HG03175 (cell line): ENCODE measurements at regions not wholly inside any gene's neighbourhood (a gene's known extent, or its start where the extent isn't known, plus 50 kb on each side); places are given as distances from the start of the nearest gene placed in this dataset.
A peak's percentile ranks its signal among the peaks of the same experiment; 100 is the strongest.
"Not testable (repeated sequence)": the region's sequence is repeated elsewhere in the genome, so short reads cannot be mapped to it uniquely, and the experiment has no call there.

Experiments used
- ATAC-seq: cut with Tn5 transposase; IDR thresholded peaks from one replicate; pipeline ENCODE4 v1.9.1; 2021; ENCODE audit warnings: mild to moderate bottlenecking, moderate library complexity; ENCODE audit not compliant: unreplicated experiment

DNA sequence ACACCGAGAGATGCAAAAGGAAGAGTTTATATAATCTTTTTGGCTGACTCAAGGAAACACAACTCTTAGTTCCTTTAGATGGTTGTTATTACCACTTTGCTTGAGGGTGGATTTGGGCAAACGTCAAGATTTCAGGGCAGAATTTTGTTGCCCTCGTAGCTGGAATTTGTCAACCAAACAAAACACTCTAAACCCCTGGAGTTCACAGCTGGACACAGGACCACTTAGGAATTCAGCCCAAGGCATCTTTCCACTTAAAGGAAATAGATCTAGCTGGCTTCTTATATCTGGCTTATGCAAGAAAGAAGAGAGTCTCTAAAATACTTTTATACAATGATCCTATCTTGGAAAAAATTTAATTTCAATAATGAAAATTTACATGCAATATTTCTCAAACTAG lies 237.8 kb upstream of the LRIG3 start:
- no peak for ATAC-seq

DNA sequence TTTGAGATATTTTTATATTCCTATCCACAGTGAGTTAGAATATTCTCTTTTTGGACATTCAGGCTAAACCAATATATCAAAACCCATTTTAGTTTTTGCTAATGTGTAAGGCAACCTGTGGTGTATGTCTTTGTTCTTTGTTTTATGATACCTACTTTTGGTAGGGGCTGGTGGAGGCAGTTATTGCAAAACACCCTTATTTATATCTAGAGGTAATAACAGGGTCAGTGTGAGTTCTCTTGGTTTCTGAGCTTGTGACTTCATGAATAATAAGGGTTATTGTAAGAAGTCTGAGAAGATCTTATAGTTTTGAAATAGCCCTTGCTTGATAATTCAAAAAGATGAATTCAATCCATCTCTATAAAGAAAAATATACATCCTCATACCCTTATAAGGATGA lies 235.1 kb upstream of the LRIG3 start:
- ATAC-seq = no peak

DNA sequence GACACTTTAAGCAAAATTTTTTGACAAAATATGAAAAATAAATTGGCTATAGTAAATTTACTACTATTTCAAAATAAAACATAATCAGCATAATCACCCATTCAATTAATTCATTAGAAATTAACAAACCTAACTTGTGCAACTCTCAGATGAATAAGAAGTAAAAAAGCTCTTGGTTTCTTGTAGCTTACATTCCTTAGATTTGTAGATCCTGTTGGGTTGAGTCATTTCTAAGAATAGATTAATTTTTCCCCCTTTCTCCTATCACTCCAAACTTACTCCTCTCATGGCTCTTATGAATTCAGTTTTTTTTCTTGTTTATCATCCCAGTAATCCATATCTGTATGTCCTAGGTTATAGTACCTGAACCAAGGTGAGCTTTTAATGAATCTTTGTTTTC lies 230.9 kb upstream of the LRIG3 start:
- ATAC-seq = no peak

DNA sequence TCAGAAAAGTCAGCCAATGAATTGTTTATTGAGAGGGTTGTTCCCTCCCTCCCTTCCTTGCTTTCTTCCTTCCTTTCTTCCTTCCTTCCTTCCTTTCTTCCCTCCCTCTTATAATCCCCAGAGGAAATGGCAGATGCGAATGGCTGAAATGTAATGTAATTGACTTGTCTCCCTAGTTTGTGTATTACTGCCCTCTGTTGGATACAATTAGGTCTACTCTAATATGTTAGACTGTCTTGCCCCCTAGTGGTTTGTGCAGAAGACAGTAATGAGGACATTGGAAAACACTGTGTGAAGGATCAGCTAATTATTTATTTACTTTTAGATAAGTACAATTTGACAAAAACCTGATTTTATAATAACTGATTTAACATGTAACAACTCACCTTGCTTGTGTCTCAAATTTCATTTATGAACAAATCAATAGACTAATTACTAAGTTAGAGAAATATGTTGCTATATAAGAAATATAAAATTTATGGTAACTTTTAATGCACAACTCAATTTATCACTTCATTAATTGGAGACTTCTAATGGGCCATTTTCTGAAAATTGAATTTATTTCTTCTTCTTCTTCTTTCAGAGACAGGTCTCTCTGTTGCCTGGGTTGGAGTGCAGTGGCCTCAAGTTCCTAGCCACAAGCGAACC lies 229.8 kb upstream of the LRIG3 start:
- peak; percentile 100 for ATAC-seq

DNA sequence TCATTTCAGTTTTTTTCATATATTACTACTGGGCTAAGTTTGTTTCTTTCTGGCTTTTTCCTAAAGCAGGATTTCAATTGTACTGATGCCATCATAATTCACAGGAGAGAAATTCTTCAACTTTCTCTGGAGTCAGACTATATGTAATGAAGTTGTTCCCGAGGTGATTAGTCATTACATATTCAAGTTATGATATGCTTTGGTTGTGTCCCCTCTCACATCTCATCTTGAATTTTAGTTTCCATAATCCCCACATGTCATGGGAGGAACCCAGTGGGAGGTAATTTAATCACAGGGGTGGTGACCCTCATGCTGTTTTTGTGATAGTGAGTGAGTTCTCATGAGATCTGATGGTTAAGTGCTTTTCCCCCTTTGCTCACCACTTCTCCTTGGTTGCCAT lies 227.5 kb upstream of the LRIG3 start:
- no peak for ATAC-seq

DNA sequence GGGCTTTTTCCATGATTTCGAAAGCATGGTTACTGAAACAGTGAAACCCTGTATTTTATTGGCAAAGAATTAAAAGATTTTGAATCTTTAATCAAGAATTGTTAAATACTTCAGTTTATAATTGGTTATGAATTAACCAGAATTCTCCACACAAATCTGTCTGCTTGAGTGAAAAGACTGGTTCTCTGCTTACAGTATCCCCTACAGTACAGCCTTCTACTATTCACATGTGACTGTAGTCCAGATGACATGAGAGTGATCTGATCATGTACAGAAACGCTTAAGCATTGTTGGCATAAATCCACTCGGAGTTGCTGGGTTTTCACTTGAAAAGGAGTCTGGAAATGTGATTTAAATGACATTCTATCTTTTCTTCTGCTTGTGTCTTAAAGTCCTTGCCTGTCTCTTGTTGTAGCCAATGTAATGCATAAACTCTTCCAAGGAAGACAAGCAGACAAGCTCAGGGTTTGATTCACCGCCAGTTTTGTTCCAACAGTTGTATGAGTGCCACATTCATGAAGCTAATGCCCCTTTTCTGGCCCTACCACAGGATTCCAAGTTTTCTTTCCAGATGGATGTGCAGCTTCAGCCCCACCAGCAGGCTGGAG lies 222.0 kb upstream of the LRIG3 start:
- ATAC-seq = no peak

DNA sequence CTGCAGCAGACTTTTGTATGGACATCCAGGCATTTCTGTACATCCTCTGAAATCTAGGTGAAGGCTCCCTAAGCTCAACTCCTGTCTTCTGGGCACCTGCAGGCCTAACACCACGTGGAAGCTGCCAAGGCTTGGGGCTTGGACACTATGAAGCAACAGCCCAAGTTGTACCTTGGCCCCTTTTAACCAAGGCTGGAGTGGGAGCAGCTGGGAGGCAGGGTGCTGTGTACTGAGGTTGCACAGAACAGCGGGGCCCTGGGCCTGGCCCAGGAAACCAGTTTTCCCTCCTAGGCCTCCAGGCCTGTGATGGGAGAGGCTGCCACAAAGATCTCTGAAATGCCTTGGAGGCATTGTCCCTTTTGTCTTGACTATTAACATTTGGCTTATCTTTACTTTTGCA lies 214.4 kb upstream of the LRIG3 start:
- no peak for ATAC-seq

DNA sequence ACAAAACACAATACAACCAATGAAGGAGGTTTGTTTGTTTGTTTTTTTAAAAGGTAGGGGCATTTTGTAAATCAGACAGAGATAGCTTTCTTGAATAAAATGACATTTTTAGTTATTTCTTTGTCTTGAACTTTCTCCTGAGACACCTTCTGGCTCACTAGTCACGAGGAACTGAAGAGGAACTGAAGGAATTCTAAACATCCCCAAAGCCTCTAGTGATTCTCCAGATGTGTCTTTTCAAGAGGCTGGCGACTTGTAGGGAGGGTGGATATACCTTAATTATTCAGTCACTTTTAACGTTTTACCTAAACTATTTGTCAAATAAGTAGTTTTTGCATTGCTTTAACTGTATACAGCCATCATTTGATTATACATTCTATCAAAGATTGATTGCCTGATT lies 211.2 kb upstream of the LRIG3 start:
- ATAC-seq = no peak

DNA sequence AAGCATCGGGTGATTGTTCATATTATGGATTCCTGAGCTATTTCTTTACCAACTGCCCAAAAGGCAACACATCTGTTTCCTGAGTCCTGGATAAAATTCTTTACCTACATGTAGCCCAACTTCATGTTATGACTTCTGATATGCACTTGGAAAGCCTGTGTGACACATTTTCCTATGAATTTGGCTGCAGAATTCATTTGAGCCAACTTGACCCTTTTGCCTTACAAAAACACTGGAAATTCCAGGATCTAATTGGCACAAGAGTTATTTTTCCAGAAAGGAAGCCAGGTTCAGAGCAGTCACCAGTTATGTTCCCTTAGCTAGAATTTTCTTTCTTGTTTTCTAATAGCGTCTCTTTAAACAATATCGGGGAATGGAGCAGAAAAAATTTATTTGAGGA lies 202.5 kb upstream of the LRIG3 start:
- no peak for ATAC-seq

DNA sequence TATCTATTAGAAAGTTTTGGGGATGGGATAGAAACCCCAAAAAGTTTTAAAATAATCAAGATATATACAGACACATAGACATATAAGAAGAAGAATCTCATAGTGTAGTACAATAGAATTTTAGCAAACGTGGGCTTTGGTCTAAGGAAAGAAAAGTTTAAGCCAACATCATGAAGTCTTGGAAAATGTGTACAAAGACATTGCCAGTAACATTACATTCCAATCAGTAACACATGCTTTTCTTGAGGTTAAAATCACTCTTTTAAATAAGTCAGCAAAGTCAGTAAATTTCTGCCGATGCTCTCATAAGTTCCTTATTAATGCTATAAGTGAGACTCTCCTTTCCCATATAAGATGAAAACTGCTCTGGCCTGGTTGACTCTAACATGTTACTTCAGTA lies 201.1 kb upstream of the LRIG3 start:
- ATAC-seq = no peak

DNA sequence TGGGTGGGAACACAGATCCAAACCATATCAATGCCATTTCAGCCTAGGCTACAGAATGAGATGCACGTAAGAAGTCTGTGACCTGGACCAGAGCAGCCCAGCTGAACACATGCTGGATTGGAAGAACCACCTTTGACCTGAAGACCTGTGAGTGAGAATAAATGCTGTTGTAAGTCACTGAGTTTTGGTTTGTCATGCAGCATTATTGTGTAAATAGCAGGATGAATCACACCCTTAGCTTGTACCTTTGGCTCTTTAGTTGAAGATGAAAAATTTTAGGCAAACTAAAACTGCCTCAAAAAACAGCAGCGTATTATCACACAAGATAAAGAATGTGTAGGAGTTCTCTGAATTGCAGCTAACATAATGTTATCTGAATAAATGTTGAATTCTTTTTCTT lies 199.4 kb upstream of the LRIG3 start:
- no peak for ATAC-seq

DNA sequence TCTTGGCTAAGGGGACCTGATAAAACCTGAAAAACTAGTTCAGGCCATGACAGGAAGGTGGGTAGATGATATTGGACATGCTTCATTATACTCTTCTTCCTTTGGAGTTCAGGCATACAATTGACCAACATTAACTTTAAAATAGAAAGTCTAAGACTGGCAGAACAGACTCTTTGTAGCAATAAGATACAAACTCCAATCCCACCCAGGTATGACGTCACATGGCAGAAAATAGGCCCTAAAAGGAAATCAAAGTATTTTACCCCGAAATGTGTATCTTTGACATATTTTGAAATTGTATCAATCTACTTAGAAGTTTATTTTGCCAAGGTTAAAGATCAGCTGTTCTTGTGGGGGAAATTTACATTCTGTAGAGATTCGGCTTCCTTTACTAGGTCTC lies 198.1 kb upstream of the LRIG3 start:
- ATAC-seq = no peak

DNA sequence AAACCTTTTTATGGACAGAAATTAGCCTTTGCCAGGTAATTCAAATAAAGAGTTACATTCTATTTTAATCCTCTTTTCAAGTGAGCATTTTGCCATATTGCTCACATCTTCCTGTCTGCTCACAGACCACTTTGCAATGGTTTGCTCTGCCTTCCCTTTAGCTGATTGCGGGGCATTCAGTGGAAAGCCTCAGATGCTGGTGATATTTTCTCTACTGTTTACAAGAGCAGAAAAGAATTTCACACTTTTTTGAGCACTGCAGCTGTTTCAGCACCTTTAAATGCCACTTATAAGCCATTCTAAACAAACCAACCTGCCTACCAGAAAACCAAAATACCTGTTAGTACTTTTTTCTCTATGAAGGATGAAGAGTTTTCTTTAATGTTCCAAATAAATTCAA lies 195.7 kb upstream of the LRIG3 start:
- no peak for ATAC-seq

DNA sequence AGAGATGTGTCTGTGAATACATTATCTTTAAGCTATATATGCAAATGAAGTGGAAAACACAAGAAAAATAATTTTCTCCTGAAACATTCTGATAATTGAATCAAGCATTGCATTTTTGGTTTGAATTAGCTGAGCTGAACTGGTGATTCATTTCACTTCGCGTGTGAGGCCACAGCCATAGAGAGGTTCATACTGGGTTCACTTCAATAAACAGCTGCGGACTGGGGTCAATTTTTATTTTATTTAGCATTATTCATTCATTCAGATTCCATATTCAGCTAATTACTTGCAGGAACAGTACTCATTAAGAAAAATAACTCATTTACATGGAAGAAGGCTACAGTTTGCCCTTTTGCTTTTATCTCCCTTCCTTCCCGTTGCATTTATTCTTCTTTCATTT lies 195.2 kb upstream of the LRIG3 start:
- no peak for ATAC-seq

DNA sequence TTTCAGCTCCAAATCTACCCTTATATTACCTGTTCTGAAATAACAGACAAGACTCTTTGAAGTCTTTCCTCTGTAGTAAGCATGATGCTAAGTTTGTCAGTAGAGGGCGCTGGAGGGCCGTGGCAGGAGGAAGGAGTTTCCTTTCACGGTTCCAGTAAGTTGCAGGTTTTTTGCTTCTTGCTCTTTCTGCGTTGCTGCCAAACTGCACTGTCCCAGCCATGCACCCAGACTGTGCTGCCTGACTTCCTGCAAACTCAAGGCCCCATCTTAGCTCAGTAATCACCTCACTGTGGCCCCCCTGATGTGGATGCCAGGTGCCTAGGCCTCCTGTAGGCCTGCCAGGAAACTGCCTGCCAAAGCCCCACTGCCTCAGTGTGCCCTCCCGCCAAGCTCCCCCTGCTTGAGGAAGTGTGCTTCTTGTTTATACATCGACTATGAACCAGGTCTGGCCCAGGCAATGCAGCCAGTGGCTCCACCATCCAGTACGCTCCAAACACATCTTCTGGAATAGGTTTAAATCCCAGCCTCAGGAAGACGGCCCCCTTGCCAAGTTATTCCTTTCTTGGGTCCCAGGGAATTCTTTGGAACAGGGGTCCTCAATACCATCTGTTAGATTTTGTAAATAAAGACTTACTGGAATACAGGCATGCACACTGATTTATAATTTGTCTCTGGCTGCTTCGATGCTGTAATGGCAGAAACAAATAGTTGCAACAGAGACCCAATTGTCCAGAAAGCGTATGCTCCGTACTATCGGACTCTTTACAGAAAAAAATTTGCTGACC lies 193.7 kb upstream of the LRIG3 start:
- peak; percentile 90 for ATAC-seq

DNA sequence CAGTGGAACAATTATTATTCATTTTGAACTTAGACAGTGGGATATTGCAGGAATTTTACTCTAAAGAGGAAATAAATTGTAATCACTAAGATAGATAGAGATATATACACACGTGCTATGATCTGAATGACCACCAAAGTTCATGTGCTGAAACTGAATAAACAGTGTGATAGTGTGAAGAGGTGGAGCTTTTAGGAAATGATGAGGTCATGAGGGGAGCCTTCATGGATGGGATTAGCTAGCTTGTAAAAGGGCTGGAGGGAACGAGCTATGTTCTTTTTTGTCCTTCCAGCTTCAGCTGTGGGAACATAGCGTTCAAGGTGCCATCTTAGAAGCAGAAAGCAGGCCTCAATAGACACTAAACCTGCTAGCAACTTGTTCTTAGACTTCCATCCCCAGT lies 191.5 kb upstream of the LRIG3 start:
- no peak for ATAC-seq

DNA sequence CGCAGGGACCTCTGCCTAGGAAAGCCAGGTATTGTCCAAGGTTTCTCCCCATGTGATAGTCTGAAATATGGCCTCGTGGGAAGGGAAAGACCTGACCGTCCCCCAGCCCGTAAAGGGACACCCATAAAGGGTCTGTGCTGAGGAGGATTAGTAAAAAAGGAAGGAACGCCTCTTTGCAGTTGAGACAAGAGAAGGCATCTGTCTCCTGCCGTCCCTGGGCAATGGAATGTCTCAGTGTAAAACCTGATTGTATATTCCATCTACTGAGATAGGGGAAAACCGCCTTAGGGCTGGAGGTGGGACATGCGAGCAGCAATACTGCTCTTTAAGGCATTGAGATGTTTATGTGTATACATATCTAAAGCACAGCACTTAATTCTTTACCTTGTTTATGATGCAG lies 188.2 kb upstream of the LRIG3 start:
- not testable (repeated sequence) for ATAC-seq

DNA sequence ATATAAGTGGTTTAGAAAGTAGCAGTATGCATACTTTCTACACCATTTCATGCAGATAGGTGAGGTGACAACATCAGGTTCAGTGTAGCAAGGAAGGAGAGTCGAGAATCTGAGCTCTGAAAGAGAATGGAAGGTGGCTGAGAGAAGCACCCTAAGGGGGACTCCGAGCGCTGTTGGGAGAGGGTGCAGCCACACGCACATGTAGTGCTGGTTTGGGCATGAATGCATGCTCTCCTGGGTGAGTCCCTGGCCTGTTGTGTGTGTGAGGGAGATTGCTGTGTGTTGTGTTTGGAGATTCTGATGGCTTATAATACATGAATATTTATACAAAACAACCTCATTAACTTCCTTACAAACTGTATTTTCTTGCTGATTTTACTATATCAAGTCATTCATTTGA lies 180.3 kb upstream of the LRIG3 start:
- no peak for ATAC-seq

DNA sequence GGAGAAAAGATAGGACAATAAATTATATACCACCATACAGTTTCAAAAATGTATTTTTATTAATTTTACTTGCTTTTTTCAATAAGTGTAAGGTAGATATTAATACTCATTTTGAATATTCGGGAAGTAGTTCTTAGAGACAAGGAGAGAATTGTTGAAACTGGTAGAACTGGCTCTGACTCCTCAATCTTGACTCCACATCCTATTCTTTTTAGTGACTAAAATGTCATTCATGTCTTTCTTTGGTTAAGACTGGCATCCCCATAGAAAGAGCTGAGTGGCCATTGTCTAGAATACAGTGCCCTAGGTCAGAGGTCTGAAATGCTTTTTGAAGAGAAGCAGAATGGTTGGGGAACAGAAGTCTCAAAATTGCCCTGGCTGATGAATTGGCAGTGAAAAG lies 177.6 kb upstream of the LRIG3 start:
- no peak for ATAC-seq

DNA sequence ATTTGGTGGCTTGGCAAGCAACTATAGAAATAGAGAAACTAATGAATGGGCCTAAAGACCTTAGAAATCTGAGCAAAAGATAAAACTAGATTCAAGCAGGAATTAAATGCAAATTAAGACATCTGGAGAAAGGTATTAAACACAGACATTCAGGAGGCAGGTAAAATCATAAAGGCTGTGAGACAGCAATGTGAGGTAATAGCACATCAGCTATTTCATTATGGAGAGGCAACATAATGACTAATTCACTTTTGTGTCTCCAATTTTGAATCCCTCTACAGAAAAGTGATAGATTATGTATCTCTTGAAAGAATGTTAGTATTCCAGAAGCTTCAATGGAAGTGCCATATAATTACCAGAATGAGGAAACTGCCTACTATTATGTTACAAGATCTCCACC lies 175.9 kb upstream of the LRIG3 start:
- ATAC-seq = no peak

DNA sequence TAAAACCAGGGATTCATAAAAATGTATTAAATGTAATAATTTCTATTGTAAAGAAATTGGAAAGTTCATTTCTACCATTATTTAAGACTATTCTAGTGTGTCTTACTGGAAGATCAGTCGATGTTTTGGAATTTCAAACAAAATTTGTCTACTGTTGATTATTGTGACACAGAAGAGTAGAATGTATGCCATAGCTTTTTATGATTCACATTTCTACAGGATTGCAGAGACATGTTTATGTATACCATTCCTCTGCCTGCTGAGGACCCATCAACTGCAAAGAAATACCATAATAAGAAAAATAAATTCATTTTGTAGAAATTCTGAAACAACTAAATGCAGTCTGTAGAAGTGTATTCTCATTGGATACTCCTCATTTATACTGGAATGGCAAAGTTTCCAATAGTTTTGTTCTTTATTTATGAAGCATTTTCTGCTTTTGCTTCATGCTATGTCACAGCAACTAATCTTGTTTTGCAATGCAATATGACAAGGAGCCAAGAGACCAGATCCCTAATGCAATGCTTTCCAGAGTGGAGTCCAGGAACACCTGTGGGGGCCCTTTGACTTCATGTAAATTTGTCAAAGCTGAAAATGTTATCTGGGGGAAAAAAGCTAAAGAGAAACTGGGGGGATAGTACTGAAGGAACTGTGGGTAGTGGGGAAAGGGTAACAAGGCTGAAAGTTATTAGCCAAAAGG lies 172.9 kb upstream of the LRIG3 start:
- ATAC-seq = no peak

DNA sequence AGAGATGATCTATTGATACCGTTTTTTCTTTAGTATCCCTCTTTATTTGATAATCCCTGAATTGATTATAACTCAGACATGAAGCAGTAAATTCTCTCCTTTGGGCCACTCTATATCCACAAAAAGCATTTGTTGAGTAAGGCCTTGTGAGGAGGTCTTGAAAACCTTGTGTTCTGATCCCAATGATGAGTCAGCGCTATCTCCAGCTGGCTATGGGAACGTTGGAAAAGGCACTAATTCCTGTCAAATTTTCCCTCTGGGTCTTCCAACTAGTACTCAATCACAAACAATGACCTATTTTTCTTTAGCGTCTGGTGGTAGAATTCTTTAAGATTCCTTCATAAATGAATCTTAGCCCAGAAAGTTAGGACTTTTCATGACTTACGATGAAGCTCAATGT lies 168.4 kb upstream of the LRIG3 start:
- no peak for ATAC-seq
